Uterus (tissue), 3 donors: ENCODE measurements at regions not wholly inside any gene's neighbourhood (a gene's known extent, or its start where the extent isn't known, plus 50 kb on each side); places are given as distances from the start of the nearest gene placed in this dataset.

Experiments used
- DNase-seq, 2 donors: peaks; one replicate each; pipeline ENCODE4 v3.0.0-alpha.2; 2019 to 2020
- H3K27ac ChIP-seq, 2 donors: fragments of 200-600 bp; sonication (generic); 1 replicate in 1 of 2; 2 replicates in 1 of 2; pipeline ENCODE4 v1.5.1; 2016 to 2018
- H3K27me3 ChIP-seq, 2 donors: fragments of 200-600 bp; sonication (generic); one replicate each; pipeline ENCODE4 v1.5.1; 2018 to 2019; ENCODE audit warnings: control low read depth in 1 of 2
- H3K36me3 ChIP-seq, 2 donors: fragments of 200-600 bp; sonication (generic); one replicate each; pipeline ENCODE4 v1.5.1; 2019; ENCODE audit warnings: control low read depth in 1 of 2
- H3K4me1 ChIP-seq, 2 donors: fragments of 200-600 bp; sonication (generic); one replicate each; pipeline ENCODE4 v1.5.1; 2018 to 2019; ENCODE audit warnings: control low read depth in 1 of 2
- H3K4me3 ChIP-seq, 2 donors: fragments of 200-600 bp; sonication (generic); 1 replicate in 1 of 2; 2 replicates in 1 of 2; pipeline ENCODE4 v1.5.1; 2018 to 2019; ENCODE audit warnings: mild to moderate bottlenecking in 1 of 2
- H3K9me3 ChIP-seq, 2 donors: fragments of 200-600 bp; sonication (generic); one replicate each; pipeline ENCODE4 v1.5.1; 2019; ENCODE audit warnings: control low read depth in 1 of 2
- CTCF ChIP-seq, 4 experiments: fragments of 200-600 bp in 2 of 4; fragments of 450-650 bp in 2 of 4; sonication (generic) in 2 of 4; IDR thresholded peaks; one replicate each; pipeline ENCODE4 v1.5.1; 2016 to 2019; ENCODE audit warnings: antibody characterized with exemption in 4 of 4, mild to moderate bottlenecking in 2 of 4, moderate library complexity in 1 of 4
- POLR2A ChIP-seq, 2 donors: fragments of 450-650 bp; IDR thresholded peaks; one replicate each; pipeline ENCODE4 v1.6.1; 2016; ENCODE audit warnings: antibody characterized with exemption in 2 of 2, mild to moderate bottlenecking in 1 of 2, moderate library complexity in 1 of 2
- intact Hi-C: fragments of 100-400 bp; cut with DNase I; formaldehyde crosslinking; loops from one replicate; pipeline ENCODE4 v1.15.1; 2023; ENCODE audit warnings: low total_unique reads
- donor health status: DM: yes; HTN: yes; CAD: no.

DNA sequence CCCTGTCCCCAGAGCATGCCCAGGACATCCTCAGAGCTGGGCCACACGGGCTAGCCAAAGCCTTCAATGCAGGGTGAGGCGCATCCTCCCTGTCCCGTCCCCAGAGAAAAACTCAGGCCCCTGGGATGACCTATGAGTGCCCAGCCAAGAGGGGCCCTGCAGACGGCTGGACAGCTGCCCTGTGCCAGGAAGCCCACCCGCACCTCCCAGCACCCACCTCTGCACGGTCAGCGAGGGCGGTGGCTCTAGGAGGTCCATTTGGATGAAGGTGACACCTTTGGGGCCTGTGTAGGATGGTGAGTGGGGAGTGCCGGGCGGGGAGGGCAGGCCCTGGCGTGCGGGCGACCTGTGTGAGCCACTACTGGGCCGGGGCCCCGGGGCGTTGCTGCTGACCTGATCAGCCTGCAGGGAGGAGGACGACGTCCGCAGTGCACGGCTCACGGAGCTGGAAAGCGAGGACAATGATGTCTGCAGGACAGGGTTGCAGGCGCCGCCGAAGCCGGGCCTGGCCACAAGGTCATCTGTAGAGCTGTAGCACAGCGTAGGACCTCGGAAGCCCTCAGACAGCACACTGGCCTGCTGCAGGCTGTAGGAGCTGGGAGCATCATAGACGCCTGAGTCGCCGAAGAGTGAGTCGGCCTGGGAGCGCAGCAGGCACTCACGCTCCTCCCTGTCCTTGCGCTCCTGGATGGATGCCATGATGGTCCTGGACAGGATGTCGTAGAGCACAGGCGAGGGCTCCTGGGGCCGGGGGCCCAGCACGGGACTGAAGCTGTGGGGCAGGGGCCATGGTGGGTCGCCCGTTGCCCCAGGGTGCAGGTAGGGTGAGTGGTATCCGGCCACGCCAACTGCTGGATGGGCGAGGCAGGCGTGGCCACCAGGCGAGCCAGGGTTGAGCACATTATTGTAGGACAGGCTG lies 180.5 kb downstream of the IGLL1 start:
- DNase-seq: no peak
- intact Hi-C loops: loop anchor here (10.0 kb wide), 1 partner anchor 235 kb away; no protein-coding TSS in a partner anchor

GRCh38 chr22:23398701-23399366 lies 181.3 kb downstream of the IGLL1 start:
- Histone ChIP-seq H3K4me3 (no peak overlapping the region), H3K27ac (no peak overlapping the region), H3K9me3 (no peaks in the 10 kb centered on the region), H3K4me1 (no peaks in the 10 kb centered on the region), H3K36me3 (no peaks in the 10 kb centered on the region), H3K27me3 (no peaks in the 10 kb centered on the region)
- intact Hi-C loops: loop anchor here (10.0 kb wide), 1 partner anchor 234 kb away; no protein-coding TSS in a partner anchor
- TF ChIP-seq POLR2A (IDR thresholded peaks at IDR 0.05) (no peak), CTCF (IDR thresholded peaks at IDR 0.05) (no peak)
- no peak for DNase-seq

More for the DNA sequence above, 180.5 kb downstream of the IGLL1 start:
- Histone ChIP-seq H3K27ac (no peak overlapping the region), H3K27me3 (no peaks in the 10 kb centered on the region), H3K36me3 (no peaks in the 10 kb centered on the region), H3K4me1 (no peaks in the 10 kb centered on the region), H3K9me3 (no peaks in the 10 kb centered on the region), H3K4me3 (no peak overlapping the region)
- TF ChIP-seq CTCF (IDR thresholded peaks at IDR 0.05) (no peak), POLR2A (IDR thresholded peaks at IDR 0.05) (no peak)

DNA sequence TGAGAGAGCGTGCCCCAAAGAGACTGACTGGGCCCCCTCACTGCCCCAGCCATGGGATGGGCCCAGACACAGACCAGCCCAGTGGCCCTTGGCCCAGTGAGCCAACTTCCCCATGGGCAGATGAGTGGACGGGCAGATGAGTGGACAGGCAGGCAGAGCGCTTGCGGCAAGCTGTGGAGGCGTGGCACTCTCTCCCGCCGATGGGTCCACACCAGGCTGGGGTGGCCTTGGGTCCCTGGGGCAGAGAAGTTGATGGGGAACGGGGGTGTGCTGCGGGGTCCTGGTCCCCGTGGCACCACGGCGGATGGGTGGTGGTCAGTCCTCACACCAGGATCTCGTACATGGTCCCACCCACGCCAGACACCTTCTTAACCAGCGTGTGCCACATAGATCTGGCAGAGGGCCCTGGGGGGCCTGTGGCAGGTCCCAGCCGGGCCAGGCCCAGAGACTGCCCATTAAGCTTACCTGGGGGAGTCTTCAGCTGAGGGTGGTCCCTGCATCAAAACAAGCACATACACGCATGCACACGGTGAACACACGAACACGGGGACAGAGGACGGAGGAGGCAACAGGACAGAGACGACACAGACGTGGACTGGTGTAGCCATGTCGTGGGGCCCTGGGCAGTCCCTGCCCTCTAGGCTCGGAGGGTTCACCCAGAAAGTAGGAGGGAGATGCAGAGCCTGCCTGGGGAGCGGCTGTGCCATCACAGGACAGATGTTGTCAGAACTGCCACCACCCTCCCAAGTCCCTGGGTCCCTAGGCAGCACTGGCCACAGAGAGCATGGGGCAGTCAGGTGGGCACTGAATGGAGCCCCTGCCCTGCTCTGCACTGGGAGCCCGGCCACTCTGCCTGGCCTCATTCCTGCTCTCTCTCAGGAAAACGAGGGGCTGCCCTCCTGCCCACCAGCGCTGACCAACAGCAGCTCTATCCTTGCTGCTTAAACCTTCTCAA lies 182.2 kb downstream of the IGLL1 start:
- H3K9me3 ChIP-seq: no peaks in the 10 kb centered on the region
- no peaks in the 10 kb centered on the region for H3K36me3 ChIP-seq
- no peak for TF ChIP-seq CTCF (IDR thresholded peaks at IDR 0.05)
- no peaks in the 10 kb centered on the region for H3K4me1 ChIP-seq
- no peak for DNase-seq
- intact Hi-C loops: loop anchor here (10.0 kb wide), 1 partner anchor 233 kb away; no protein-coding TSS in a partner anchor
- no peak overlapping the region for H3K4me3 ChIP-seq
- no peaks in the 10 kb centered on the region for H3K27me3 ChIP-seq
- H3K27ac ChIP-seq: no peak overlapping the region

- Histone ChIP-seq H3K9me3 (no peaks in the 10 kb centered on the region), H3K4me1 (no peaks in the 10 kb centered on the region), H3K27ac (no peak overlapping the region), H3K4me3 (no peak overlapping the region), H3K27me3 (no peaks in the 10 kb centered on the region), H3K36me3 (no peaks in the 10 kb centered on the region)
- intact Hi-C loops: loop anchor here (10.0 kb wide), 1 partner anchor 232 kb away; no protein-coding TSS in a partner anchor
- DNase-seq: no peak
- TF ChIP-seq CTCF (IDR thresholded peaks at IDR 0.05) (no peak), POLR2A (IDR thresholded peaks at IDR 0.05) (no peak)
Measured at GRCh38 chr22:23397008-23397612, 183.0 kb downstream of the IGLL1 start.
